GM21717 (cell line): ENCODE measurements at regions not wholly inside any gene's neighbourhood (a gene's known extent, or its start where the extent isn't known, plus 50 kb on each side); places are given as distances from the start of the nearest gene placed in this dataset.
"Not testable (repeated sequence)": the region's sequence is repeated elsewhere in the genome, so short reads cannot be mapped to it uniquely, and the experiment has no call there.

Experiments
- ATAC-seq: cut with Tn5 transposase; IDR thresholded peaks from one replicate; pipeline ENCODE4 v1.9.1; 2021; ENCODE audit warnings: mild to moderate bottlenecking, moderate library complexity; ENCODE audit not compliant: unreplicated experiment

DNA sequence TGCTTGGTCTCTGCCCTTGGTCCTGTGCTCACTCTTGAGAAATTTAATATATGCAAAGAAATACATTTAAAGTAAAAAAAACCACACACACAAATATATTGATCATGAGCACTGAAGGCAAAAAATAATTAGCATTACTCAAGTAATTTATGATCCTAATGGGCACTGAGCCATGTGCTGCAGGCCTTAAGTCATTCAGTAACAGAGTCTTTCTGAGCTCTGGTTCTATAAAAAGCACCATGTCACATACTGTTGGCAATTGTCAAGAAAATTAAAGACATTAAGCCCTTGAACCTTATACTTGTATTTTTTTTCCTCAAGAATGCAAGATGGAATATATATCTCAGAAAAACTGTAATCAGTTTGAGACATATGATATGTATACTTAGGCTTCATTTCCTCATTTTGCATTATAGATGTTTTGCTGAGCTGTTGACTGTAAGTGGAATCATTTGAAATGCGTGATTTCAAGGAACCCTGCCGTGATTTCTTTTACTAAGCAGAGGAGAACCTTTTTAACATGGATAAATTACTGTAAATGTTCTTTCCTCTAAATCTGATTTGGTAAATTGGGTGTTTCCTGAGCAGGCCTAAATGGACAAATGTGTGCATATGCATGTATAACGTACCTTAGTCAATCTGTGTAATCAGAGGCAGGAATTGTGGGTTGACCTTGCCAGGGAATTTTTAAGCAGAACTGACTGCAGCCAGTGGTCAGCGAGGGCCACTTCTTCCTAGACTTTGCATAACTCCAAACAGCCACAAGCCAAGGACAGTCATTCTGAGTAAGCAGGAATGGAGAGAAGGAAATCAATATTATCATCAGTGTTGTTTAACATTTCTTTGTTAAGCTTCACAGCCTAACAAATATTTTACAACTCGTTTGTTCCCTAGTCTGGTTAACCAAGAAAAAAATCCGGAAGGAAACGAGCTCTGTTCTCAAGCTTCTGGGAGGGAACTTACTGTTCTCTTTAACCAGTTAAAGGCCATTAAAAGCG lies 191.5 kb upstream of the ATP5MC3 start:
- no peak for ATAC-seq

DNA sequence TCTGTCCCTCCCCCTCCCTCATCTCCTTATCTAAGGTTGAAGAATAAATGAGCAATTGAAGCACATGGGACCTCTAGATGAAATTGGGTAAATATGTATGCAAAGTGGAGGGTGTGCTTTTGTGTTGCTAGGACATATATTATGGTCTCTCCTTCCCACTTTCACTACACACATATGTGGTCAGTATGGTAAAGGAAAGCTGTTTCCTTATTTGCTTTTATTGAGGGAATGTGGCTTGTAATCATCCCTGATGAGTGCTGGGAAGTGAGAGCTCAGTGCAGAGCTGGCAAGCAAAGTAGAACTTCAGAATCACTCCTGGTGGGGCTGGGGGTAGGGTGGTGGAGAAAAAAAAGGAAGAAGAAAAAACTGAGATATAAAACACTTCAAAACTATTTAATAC lies 189.9 kb upstream of the ATP5MC3 start:
- no peak for ATAC-seq

DNA sequence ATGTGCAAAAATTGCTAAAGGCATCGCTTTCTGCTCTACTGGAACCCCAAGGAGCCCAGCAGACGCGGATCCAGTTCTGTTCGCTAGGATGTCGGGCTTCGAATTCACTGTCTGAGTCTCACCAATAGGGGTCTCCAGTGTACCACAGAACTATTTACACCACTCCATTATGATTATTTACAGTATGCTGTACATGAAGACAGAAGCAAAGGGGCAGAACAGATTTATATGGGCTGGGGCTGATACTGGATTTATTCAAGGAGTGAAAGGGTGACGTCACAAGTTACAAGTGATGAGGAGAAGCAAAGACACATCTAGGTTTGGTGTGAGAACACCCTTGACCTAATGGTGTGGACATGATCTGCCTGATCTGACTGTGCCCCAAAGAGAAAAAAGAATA lies 185.3 kb upstream of the ATP5MC3 start:
- no peak for ATAC-seq

DNA sequence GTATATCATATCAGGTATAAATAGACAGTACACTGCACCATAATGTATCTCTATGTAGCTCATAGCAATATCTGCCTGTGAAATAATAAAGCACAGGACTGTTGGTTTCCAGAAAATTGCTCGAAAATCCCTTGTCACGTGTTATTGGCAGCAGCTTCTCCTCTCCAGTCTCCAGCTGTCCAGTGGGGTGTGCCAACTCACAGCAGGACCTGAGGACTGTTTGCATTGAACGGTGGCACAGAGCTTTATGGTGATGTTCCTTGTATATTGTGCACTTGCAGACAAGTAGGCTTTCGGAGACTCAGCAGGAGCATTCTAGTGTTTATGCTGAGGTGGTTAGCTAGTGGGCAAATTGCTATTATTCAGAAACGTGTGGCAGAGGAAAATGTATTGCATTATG lies 182.2 kb upstream of the ATP5MC3 start:
- ATAC-seq = no peak

DNA sequence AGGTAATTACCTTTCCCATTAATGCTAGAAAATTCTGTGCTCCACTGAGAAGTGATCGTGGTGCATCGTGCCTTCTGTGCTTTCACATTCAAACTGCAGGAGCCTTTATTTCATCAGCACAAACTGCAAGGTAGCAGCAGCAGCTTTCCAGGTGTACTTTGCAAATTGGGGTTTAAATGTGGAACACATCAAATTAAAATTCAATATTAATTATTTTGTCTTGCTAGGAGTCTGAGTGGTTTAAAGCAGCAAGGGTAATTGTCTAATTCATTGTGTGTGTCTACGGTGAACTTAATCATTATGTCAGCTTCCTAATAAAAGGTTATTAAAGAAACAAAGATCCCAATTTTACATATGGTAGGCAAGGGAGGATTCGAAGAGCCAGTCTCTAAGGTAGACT lies 180.8 kb upstream of the ATP5MC3 start:
- ATAC-seq = no peak

DNA sequence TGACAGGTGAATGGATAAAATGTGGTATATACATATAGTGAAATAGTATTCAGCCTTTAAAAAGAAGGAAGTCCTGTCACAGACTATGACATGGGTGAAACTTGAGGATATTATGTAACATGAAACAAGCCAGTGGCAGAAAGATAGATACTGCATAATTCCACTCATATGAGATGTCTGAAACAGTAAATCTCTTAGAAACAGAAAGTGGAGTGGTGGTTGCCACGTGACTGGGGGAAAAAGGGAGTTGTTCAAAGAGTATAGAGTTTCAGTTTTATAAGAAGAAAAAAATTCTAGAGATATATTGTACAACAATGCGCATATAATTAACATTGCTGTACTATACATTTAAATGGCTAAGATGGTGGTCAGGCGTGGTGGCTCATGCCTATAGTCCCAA lies 178.2 kb upstream of the ATP5MC3 start:
- ATAC-seq = no peak

DNA sequence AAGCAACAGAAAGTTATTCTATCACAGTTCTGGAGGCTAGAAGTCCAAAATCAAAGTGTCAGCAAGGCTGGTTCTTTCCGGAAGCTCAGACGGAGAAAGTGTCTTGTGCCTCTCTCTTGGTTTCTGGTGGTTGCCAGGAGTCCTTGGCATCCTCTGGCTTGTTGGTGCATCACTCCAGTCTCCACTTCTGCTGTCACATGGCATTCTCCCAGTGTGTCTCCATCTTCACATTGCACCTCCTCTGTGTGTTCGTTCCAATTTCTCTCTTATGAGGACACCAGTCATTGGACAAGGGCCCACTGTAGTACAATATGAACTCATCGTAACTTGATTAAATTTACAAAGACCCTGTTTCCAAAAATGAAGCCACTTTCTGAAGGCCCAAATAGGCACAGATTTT lies 175.4 kb upstream of the ATP5MC3 start:
- ATAC-seq = no peak

DNA sequence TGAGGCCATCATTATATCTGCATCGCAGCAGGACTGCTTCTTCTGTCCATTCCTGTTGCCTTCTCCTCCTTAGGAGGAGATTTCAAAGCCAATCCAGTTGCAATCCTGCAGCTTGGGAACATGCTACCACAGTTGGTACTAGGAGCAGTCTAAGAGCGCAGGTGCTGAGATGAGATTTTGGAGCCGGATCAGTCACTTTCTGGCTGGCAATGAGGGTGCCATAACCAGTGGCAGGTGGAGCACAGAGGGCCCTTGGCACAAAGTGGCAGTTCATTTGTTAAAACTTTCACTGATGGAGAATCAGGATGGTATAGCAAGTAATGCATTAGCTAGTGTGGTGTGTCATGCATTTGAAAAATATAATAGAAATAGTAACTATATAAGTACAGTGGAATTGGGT lies 173.7 kb upstream of the ATP5MC3 start:
- no peak for ATAC-seq

DNA sequence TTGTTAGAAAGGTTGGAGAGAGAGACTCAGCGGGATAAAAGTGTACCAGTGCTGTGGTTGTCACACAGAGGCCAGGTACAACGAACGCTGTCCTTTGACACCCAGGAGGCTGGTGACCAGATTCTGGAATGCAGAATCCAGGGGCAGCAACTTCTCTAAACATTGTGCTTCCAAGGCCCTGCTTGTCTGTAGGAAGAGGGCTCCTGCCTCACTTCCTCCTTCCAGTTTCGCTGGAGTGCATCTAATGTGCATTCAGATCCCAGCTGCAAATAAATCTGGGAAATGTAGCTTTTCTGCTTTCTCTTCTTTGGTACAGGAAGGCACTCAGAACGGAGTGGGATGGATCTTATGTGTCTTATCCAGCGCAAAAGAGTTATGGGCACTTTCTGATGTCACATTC lies 171.8 kb upstream of the ATP5MC3 start:
- no peak for ATAC-seq

DNA sequence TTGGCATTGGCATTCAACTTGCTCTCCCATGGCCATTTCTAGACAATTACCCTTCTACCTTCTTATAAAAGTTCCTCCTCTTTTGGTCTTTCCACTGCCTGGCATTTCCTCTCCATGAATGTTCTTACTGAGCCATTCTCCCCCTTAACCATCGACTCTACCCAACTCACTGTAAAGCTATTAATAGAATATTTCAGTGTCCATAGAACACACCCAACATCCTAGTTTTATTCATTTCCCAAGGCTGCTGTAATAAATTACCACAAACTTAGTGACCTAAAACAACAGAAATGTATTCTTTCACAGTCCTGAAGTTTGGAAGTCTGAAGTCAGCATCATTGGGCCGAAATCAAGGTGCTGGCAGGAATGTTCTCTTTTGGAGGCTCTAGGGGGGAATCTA lies 170.0 kb upstream of the ATP5MC3 start:
- no peak for ATAC-seq

DNA sequence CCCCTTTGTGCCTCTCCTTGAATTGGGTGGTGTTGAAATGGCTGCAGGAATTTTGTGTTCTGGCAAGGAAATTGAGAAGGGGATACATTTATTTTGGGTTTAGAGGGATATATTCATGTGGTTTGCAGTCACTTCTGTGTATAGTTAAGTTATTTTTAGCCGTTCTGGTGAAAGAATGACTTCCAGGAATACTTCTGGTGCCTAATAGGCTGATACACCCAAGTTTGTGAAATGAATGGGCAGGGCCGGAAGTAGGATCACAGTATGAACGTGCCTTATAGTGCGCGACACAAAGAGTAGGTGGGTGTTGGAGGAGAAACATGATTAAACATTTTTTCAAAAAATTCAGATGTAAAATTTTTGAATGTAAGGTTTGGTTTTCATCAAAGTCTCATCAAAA lies 168.6 kb upstream of the ATP5MC3 start:
- no peak for ATAC-seq

DNA sequence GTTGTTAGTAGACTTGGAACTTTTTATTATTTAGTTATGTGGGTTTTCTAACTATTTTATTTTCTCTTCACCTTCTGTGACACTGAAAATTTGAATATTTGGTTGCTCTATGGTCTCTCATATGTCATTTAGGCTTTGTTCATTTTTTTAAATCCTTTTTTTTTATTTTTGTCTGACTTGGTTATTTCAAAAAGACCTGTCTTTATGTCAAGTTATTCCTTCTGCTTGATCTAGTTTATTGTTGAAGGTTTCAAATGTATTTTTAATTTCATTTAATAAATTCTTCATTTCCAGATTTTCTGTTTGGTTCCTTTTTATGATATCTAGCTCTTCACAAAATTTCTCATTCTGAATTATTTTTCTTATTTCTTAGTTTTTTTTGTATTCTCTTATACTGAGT lies 160.6 kb upstream of the ATP5MC3 start:
- no peak for ATAC-seq

DNA sequence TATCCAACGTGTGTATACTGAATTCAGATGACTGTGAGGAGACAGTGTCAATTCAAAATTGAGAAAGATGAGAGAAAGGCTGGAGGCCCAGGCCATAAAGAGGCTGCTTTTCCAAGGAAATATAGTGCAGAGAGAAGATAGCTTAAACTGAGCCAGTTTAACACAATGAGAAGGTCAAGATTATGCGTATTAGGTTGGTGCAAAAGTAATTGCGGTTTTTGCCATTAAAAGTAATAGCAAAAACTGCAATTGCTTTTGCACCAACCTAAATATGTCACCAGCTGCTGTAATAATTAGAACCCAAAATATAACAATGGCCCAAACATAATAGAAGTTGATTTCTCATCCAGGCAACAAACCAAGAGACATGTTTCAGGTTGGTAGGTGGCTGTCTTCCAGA lies 148.7 kb upstream of the ATP5MC3 start:
- ATAC-seq = no peak

DNA sequence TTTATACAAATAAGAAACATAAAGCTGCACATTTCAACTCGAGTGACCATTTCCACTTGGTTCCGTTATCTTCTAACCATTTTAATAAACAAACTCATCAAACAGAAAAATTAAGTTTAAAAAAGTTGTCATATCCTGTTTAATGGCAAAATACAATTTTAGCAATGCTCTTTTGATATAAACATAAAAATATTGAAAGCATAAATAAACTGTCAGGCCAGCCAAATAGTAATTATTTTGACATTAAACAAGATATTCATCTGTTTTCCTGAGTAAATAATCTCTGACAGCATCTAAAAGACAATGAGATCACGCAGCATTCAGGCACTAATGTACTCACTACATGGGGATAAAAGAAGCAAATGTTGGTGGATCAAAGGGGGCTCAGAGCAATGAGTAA lies 145.3 kb upstream of the ATP5MC3 start:
- ATAC-seq = no peak

DNA sequence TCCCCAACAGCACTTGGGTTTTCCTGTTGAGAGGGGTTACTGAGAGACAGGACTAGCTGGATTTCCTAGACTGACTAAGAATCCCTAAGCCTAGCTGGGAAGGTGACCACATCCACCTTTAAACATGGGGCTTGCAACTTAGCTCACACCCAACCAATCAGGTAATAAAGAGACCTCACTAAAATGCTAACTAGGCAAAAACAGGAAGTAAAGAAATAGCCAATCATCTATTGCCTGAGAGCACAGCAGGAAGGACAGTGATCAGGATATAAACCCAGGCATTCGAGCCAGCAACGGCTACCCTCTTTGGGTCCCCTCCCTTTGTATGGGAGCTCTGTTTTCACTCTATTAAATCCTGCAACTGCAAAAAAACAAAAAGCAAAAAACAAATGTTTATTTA lies 144.7 kb upstream of the ATP5MC3 start:
- not testable (repeated sequence) for ATAC-seq

DNA sequence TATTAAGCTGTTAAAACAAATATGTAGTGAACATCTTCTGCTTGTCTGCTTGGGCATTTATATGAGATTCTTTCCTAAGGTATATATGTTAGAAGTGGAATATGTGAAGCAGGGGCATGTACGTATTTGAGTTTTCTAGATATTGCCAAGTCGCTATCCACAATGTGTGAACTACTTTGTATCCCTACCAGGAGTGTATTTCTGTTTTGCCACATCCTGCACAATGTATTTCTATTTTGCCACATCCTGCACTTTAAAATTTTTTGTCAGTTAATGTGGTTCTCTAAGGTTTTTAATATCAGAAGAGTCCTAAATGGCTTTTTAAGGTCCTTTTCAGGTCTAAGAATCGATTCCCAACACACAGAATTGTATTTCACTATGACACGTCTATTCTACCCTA lies 141.7 kb upstream of the ATP5MC3 start:
- no peak for ATAC-seq

DNA sequence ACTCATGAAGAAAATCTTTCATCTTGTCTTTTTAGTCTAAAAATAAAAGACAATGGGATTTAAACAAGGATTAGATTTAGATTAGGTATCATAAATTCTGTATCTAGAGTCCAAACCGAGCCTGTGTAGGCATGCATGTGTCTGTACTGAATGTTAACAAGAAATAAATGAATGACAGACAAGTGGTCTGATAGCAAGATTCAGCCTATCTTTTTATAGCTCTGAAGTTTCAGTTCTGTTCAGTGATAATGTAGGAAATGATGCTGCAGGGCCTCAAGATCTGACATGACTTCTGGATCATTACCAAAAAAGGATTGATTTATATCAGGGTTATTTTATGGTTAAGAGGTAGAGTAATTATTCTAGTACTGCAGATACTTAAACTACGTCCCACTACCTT lies 137.0 kb upstream of the ATP5MC3 start:
- ATAC-seq = no peak

DNA sequence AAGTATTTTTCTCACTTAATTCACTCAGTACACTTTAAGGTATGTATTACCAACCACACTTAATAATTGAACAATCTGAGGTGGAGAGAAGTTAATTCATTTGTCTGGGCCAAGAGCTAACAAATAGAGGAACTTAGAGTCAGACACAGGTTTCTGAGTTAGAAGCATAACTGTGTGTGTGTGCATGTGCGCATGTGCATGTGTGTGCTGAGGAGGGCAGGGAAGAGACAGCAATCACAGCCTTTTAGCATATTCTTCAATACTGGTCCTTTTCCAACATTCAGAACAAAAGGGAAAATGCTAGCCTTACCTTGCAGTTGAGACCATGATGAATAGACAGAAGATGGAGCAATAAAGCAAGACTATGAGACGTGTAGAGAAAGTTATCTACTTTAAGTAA lies 136.2 kb upstream of the ATP5MC3 start:
- ATAC-seq = no peak

DNA sequence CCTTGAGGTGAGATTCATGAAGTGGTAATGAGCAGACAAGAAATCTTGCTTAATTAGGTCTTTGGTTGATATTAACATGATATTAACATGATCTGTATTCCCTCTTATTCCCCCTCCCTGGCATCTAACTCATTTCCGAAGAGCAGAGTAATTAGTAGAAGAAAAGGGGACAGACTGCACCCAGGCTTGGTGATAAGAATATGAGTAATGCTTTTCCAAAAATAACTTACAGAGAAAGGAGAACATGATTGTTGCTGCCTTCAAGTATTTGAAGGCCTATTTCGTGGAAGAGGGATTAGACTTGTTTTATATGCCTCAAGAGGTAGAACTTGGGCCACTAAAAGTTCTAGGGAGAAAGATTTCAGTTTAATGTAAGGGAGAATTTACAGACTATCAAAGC lies 130.6 kb upstream of the ATP5MC3 start:
- no peak for ATAC-seq

DNA sequence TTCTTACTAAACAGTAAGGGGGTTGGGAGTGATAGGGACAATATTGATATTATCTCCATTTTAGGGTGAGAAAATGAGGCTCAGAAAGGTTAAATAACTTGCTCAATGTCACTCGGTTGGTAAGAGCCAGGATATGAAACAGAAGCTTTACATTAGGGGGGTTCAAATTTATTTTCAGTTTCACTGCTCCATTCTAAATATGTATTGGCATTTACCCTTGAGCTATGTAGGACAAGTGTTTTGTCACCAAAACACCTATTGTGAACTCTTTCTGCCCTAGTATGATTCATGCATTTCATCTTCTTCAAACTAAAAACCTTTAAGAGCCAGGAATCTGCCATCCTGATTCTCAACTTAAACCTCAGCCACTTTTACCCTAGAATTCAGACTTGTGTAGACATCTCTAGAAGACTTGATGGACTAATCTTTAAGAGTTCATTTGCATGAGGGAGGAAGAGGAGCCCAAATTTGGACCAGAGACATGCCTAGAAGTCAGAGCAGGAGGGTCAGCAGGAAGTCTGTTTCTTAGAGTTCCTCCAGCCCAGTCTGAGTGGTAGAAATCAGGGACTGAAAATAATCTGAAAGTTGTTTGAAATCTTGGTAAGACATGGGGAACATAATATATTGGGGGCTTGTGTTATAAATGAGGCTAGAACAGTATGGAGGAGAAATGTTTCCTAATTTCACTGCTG lies 129.4 kb upstream of the ATP5MC3 start:
- ATAC-seq = no peak

DNA sequence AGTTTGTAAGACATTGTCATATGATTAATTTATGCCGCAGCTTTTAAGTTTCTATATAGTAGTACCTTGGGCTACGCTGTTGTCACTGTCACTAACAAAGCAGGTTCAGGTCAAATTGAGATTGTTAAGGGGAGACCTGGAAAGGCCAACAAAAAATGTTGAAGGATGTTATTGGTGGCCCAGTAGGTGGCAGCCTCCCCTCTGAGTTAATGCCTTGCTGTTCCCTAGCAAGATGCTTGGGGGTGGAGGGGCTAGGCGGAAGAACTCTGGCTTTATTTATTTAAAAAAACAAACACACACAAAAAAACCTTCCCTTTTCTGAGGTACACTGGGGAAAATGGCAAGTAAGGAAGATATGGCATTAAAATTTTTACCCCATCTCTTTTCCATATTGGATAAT lies 128.3 kb upstream of the ATP5MC3 start:
- no peak for ATAC-seq

DNA sequence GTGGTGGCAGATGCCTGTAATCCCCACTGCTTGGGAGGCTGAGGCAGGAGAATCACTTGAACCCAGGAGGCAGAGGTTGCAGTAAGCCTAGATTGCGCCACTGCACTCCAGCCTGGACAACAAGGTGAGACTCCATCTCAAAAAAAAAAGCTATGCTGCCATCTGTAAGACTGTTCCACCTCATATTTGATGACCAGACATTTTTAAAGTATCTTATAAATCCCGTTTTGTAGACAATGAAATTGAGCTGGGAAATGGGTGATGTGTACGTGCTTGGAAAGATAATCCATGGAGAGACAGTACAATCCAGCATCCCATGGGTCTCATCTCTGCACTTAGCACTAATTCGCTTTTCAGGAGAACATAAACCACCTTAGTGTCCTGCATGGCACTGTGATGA lies 126.5 kb upstream of the ATP5MC3 start:
- ATAC-seq = no peak
